ENCODE measurements at regions not wholly inside any gene's neighbourhood (a gene's known extent, or its start where the extent isn't known, plus 50 kb on each side); places are given as distances from the start of the nearest gene placed in this dataset.

DNA sequence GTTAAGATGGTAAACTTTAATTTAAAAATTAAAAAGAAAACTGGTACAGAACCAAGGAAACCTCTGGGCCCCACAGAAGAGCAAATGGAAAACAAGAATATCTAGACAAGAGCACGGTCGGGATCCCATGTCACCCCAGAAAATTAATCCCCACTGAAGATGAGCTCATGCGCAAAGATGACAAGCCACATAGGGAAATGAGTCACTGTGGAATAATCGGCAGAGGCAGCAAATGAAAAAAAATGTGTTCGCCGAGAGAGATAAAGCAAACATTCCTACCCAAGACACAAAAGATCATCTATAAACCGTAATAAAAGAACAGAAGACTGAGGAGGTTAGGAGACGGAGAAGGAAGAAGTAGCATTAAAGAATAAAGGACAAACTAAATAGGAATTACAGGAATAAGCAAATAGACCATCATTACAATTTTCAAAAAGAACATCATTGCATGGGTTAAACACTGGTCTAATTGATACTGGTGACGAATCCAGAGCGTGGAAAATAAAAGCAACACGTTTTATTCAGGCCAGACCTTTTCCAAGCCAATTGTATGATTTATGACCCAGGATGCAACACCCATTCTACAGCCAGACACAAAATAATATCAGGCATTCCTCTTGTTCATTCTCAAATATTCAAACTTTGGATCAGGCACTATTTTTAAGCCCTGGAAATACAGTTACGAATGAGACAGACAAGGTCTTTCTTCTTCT lies 138.0 kb upstream of the ARID1B start:
- Histone ChIP-seq H3K4me1 (no peaks in the 10 kb centered on the region), H3K9me3 (no peaks in the 10 kb centered on the region), H3K4me2 (no peak overlapping the region), H3K4me3 (no peak overlapping the region), H3K27ac (no peak overlapping the region)
- ChIA-PET CTCF (no interaction called here), POLR2A (no interaction called here)
- DNase-seq (ENCODE audit: low read depth in 1 of 2, low spot score in 1 of 2) (no peak), ATAC-seq (no peak), FAIRE-seq (no peak)
- TF ChIP-seq, protein P1, sequence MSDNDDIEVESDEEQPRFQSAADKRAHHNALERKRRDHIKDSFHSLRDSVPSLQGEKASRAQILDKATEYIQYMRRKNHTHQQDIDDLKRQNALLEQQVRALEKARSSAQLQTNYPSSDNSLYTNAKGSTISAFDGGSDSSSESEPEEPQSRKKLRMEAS (IDR thresholded peaks at IDR 0.05), result no peak
- TF ChIP-seq BHLHE40 (IDR thresholded peaks at IDR 0.05; ENCODE audit: low read depth, low read length) (no peak), TFCP2L1 (CRISPR knock-in tag; IDR thresholded peaks at IDR 0.05) (no peak), MAFK (IDR thresholded peaks at IDR 0.05; ENCODE audit: partially characterized antibody) (no peak), RCOR1 (IDR thresholded peaks at IDR 0.05; ENCODE audit: low read depth, low read length) (no peak), FOSL2 (IDR thresholded peaks at IDR 0.05) (no peak), FOSL2 (CRISPR knock-in tag; IDR thresholded peaks at IDR 0.05) (no peak), FOSB (CRISPR knock-in tag; IDR thresholded peaks at IDR 0.05) (no peak), CEBPB (IDR thresholded peaks at IDR 0.05) (no peak), FOXS1 (CRISPR knock-in tag; IDR thresholded peaks at IDR 0.05) (no peak)
- TF ChIP-seq, protein P2, sequence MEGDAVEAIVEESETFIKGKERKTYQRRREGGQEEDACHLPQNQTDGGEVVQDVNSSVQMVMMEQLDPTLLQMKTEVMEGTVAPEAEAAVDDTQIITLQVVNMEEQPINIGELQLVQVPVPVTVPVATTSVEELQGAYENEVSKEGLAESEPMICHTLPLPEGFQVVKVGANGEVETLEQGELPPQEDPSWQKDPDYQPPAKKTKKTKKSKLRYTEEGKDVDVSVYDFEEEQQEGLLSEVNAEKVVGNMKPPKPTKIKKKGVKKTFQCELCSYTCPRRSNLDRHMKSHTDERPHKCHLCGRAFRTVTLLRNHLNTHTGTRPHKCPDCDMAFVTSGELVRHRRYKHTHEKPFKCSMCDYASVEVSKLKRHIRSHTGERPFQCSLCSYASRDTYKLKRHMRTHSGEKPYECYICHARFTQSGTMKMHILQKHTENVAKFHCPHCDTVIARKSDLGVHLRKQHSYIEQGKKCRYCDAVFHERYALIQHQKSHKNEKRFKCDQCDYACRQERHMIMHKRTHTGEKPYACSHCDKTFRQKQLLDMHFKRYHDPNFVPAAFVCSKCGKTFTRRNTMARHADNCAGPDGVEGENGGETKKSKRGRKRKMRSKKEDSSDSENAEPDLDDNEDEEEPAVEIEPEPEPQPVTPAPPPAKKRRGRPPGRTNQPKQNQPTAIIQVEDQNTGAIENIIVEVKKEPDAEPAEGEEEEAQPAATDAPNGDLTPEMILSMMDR (IDR thresholded peaks at IDR 0.05), result no peak
- WGBS (ENCODE audit: missing lambda C conversion rate), result 64% methylated on average over 12 of the region's 12 CpGs

DNA sequence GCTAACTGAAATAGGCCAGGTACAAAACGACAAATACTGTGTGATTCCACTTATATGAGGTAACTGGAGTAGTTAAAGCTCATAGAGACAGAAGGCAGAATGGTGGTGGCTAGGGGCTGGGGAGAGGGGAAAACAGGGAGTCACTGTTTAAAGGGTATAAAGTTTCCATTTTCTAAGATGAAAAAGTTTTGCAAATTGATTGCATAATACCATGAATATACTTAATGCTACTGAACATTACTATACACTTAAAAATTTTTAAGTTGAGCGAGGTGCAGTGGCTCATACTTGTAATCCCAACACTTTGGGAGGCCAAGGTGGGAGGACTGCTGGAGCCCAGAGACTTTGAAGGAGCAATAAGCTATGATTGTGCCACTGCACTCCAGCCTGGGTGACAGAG lies 138.6 kb upstream of the ARID1B start:
- FAIRE-seq (no peak), ATAC-seq (no peak), DNase-seq (ENCODE audit: low read depth in 1 of 2, low spot score in 1 of 2) (no peak)
- ChIA-PET POLR2A (no interaction called here), CTCF (no interaction called here)
- 29% methylated on average over 2 of the region's 2 CpGs for WGBS (ENCODE audit: missing lambda C conversion rate)
- TF ChIP-seq ZC3H11A (IDR thresholded peaks at IDR 0.05), result no peak
- TF ChIP-seq, protein P1 (IDR thresholded peaks at IDR 0.05), result no peak
- no peak for TF ChIP-seq FOXS1 (CRISPR knock-in tag; IDR thresholded peaks at IDR 0.05)
- TF ChIP-seq MAFK (IDR thresholded peaks at IDR 0.05; ENCODE audit: partially characterized antibody), result no peak
- TF ChIP-seq, protein P2 (IDR thresholded peaks at IDR 0.05), result no peak
- TF ChIP-seq HEYL (CRISPR knock-in tag; IDR thresholded peaks at IDR 0.05), result no peak
- TF ChIP-seq, protein P3, sequence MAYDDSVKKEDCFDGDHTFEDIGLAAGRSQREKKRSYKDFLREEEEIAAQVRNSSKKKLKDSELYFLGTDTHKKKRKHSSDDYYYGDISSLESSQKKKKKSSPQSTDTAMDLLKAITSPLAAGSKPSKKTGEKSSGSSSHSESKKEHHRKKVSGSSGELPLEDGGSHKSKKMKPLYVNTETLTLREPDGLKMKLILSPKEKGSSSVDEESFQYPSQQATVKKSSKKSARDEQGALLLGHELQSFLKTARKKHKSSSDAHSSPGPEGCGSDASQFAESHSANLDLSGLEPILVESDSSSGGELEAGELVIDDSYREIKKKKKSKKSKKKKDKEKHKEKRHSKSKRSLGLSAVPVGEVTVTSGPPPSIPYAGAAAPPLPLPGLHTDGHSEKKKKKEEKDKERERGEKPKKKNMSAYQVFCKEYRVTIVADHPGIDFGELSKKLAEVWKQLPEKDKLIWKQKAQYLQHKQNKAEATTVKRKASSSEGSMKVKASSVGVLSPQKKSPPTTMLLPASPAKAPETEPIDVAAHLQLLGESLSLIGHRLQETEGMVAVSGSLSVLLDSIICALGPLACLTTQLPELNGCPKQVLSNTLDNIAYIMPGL (CRISPR knock-in tag; IDR thresholded peaks at IDR 0.05; ENCODE audit: borderline replicate concordance), result no peak
- TF ChIP-seq POLR2AphosphoS2 (conservative IDR thresholded peaks at IDR 0.05; ENCODE audit: low read length), result no peak
- TF ChIP-seq RFX5 (IDR thresholded peaks at IDR 0.05), result no peak
- TF ChIP-seq, protein P4, sequence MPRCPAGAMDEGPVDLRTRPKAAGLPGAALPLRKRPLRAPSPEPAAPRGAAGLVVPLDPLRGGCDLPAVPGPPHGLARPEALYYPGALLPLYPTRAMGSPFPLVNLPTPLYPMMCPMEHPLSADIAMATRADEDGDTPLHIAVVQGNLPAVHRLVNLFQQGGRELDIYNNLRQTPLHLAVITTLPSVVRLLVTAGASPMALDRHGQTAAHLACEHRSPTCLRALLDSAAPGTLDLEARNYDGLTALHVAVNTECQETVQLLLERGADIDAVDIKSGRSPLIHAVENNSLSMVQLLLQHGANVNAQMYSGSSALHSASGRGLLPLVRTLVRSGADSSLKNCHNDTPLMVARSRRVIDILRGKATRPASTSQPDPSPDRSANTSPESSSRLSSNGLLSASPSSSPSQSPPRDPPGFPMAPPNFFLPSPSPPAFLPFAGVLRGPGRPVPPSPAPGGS (IDR thresholded peaks at IDR 0.05), result no peak
- H3K4me3 ChIP-seq, result no peak overlapping the region
- H3K4me2 ChIP-seq, result no peak overlapping the region
- no peaks in the 10 kb centered on the region for H3K9me3 ChIP-seq
- no peak overlapping the region for H3K27ac ChIP-seq
- H3K4me1 ChIP-seq, result no peaks in the 10 kb centered on the region

Measured in A549 (cell line).